ENCODE measurements at regions not wholly inside any gene's neighbourhood (a gene's known extent, or its start where the extent isn't known, plus 50 kb on each side); places are given as distances from the start of the nearest gene placed in this dataset.

DNA sequence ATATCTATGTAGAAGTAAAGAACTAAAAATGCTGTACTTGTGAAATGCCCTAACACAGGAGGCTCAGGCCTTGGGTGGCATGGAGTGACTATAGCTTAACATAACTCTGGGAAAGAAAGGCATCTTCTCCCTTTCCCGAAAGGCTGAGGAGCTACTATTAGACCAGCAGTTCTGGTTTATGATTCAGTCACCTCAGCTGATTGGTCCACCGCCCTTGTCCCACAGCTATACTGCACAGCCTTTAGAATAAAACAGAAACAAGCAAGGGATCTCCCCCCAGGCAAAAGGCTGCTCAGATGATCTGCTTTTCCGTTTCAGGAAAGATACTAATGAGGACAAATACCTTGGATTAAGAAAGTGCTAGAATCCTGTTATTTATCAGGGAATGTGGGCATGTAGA is 171.3 kb downstream of the SNCA start:
- no peak overlapping the region for H3K4me3 Mint-ChIP-seq (ENCODE audit: unreplicated experiment)
- H3K36me3 Mint-ChIP-seq (ENCODE audit: low read depth, unreplicated experiment), result no peaks in the 10 kb centered on the region
- TF ChIP-seq, protein P1, sequence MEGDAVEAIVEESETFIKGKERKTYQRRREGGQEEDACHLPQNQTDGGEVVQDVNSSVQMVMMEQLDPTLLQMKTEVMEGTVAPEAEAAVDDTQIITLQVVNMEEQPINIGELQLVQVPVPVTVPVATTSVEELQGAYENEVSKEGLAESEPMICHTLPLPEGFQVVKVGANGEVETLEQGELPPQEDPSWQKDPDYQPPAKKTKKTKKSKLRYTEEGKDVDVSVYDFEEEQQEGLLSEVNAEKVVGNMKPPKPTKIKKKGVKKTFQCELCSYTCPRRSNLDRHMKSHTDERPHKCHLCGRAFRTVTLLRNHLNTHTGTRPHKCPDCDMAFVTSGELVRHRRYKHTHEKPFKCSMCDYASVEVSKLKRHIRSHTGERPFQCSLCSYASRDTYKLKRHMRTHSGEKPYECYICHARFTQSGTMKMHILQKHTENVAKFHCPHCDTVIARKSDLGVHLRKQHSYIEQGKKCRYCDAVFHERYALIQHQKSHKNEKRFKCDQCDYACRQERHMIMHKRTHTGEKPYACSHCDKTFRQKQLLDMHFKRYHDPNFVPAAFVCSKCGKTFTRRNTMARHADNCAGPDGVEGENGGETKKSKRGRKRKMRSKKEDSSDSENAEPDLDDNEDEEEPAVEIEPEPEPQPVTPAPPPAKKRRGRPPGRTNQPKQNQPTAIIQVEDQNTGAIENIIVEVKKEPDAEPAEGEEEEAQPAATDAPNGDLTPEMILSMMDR (IDR thresholded peaks at IDR 0.05; ENCODE audit: unreplicated experiment), result no peak
- H3K27me3 Mint-ChIP-seq (ENCODE audit: unreplicated experiment), result no peaks in the 10 kb centered on the region
- no peak for DNase-seq (ENCODE audit: low spot score)
- no peak overlapping the region for H3K27ac Mint-ChIP-seq (ENCODE audit: unreplicated experiment)
- H3K9me3 Mint-ChIP-seq (ENCODE audit: unreplicated experiment), result no peaks in the 10 kb centered on the region
- H3K4me1 Mint-ChIP-seq (ENCODE audit: unreplicated experiment), result peaks cover 10% of the 10 kb centered on the region

DNA sequence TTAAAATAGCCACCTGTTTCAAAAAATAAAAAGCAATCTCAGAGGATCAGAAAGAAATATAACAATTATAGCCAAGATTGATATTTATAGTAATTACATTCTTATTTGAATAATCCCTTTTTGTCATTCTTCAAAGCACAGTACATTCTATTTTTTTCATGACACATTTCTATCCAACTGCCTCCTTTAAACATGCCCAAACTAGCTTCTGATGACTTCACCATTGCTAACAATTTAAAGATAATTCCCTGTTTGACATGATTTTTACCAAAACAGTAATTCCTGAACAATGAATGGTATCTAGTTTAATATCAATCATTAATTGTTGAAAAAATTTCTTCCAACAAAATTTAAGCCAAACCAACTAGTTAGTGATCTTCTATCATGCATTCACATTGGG is 172.4 kb downstream of the SNCA start:
- TF ChIP-seq, protein P1 (IDR thresholded peaks at IDR 0.05; ENCODE audit: unreplicated experiment), result no peak
- H3K27me3 Mint-ChIP-seq (ENCODE audit: unreplicated experiment), result no peaks in the 10 kb centered on the region
- H3K36me3 Mint-ChIP-seq (ENCODE audit: low read depth, unreplicated experiment), result no peaks in the 10 kb centered on the region
- no peak overlapping the region for H3K27ac Mint-ChIP-seq (ENCODE audit: unreplicated experiment)
- peaks cover 12% of the 10 kb centered on the region for H3K4me1 Mint-ChIP-seq (ENCODE audit: unreplicated experiment)
- no peak overlapping the region for H3K4me3 Mint-ChIP-seq (ENCODE audit: unreplicated experiment)
- H3K9me3 Mint-ChIP-seq (ENCODE audit: unreplicated experiment), result no peaks in the 10 kb centered on the region
- no peak for DNase-seq (ENCODE audit: low spot score)

- TF ChIP-seq, protein P1 (IDR thresholded peaks at IDR 0.05; ENCODE audit: unreplicated experiment), result no peak
- peak overlapping the region; percentile 91 for H3K27ac Mint-ChIP-seq (ENCODE audit: unreplicated experiment)
- DNase-seq (ENCODE audit: low spot score), result no peak
- no peak overlapping the region for H3K4me3 Mint-ChIP-seq (ENCODE audit: unreplicated experiment)
- no peaks in the 10 kb centered on the region for H3K36me3 Mint-ChIP-seq (ENCODE audit: low read depth, unreplicated experiment)
- peaks cover 12% of the 10 kb centered on the region for H3K4me1 Mint-ChIP-seq (ENCODE audit: unreplicated experiment)
- no peaks in the 10 kb centered on the region for H3K27me3 Mint-ChIP-seq (ENCODE audit: unreplicated experiment)
- H3K9me3 Mint-ChIP-seq (ENCODE audit: unreplicated experiment), result no peaks in the 10 kb centered on the region
Observed at GRCh38 chr4:89661173-89661899, 175.6 kb downstream of the SNCA start.

DNA sequence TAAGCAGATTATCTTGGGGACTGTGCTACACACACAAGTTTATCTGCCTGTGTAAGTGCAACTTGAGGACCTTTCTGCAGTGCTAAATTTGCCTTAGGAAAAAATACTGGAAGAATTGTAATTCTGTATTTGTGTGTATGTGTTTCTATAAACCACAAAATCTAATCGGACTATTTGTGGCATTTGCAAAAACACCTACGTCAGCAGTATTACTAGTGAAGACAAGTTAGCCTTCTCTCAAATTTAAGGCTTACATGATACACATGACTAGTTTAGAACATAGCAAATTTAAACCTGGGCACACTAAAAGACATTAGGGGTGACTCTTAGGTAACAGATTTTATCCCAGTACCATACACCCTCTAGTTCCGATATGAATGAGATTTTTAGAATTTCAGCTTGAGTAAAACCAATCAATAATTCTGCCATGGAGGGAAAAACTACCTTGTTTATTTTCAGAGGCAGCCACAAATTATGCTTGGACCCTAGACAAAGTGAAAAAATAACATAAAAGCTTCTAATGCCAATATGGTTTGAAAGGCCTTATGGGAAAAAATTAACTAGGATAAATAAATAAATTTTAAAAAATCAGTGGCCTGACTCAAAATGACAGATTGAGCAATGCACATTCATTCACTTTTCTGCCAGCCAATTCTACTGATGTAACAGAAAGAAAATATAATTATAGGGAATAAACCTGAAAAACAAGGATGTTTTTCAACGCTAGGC is 176.4 kb downstream of the SNCA start:
- no peak for DNase-seq (ENCODE audit: low spot score)
- no peaks in the 10 kb centered on the region for H3K27me3 Mint-ChIP-seq (ENCODE audit: unreplicated experiment)
- no peak overlapping the region for H3K4me3 Mint-ChIP-seq (ENCODE audit: unreplicated experiment)
- peak overlapping the region; percentile 91 for H3K27ac Mint-ChIP-seq (ENCODE audit: unreplicated experiment)
- H3K9me3 Mint-ChIP-seq (ENCODE audit: unreplicated experiment), result no peaks in the 10 kb centered on the region
- no peaks in the 10 kb centered on the region for H3K36me3 Mint-ChIP-seq (ENCODE audit: low read depth, unreplicated experiment)
- TF ChIP-seq, protein P1 (IDR thresholded peaks at IDR 0.05; ENCODE audit: unreplicated experiment), result no peak
- peaks cover 12% of the 10 kb centered on the region for H3K4me1 Mint-ChIP-seq (ENCODE audit: unreplicated experiment)

DNA sequence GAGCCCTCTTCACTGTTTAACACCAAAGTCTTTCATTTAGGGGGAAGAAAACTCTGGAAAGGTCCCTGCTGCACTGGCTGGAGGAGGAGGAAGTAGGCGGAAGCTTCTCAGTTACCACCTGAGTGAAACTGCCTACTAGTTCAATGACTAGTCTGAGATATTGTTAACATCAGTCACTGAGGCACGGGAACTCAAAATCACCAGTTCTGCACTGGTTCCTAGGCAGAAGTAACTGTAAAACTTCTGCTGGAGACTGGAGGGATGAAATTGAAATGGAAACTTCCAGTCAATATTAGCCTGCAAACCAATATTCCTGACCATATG is 178.3 kb downstream of the SNCA start:
- Mint-ChIP-seq H3K27ac (ENCODE audit: unreplicated experiment) (no peak overlapping the region), H3K4me1 (ENCODE audit: unreplicated experiment) (peaks cover 12% of the 10 kb centered on the region), H3K4me3 (ENCODE audit: unreplicated experiment) (no peak overlapping the region), H3K27me3 (ENCODE audit: unreplicated experiment) (no peaks in the 10 kb centered on the region), H3K36me3 (ENCODE audit: low read depth, unreplicated experiment) (no peaks in the 10 kb centered on the region), H3K9me3 (ENCODE audit: unreplicated experiment) (no peaks in the 10 kb centered on the region)
- no peak for DNase-seq (ENCODE audit: low spot score)
- TF ChIP-seq, protein P1 (IDR thresholded peaks at IDR 0.05; ENCODE audit: unreplicated experiment), result no peak
